H9 (cell line): ENCODE measurements at regions not wholly inside any gene's neighbourhood (a gene's known extent, or its start where the extent isn't known, plus 50 kb on each side); places are given as distances from the start of the nearest gene placed in this dataset.

Experiments used
- DNase-seq: peaks from one replicate; pipeline ENCODE4 v3.0.0-alpha.2; 2017
- H2AFZ ChIP-seq: one replicate; pipeline ENCODE4 v1.6.1; 2013; ENCODE audit warnings: mild to moderate bottlenecking, low read length, control low read depth, moderate library complexity
- H2AK5ac ChIP-seq: 2 replicates; pipeline ENCODE4 v1.6.1; 2013; ENCODE audit warnings: low read length, control low read depth, mixed read lengths; ENCODE audit not compliant: insufficient read length
- H2BK120ac ChIP-seq: one replicate; pipeline ENCODE4 v1.6.1; 2013; ENCODE audit warnings: low read depth, mild to moderate bottlenecking, low read length, control low read depth, inconsistent platforms; ENCODE audit not compliant: poor library complexity, severe bottlenecking
- H2BK12ac ChIP-seq: 2 replicates; pipeline ENCODE4 v1.6.1; 2013; ENCODE audit warnings: low read length, control low read depth, mixed read lengths, low read depth; ENCODE audit not compliant: insufficient read length
- H2BK15ac ChIP-seq: 2 replicates; pipeline ENCODE4 v1.6.1; 2013; ENCODE audit warnings: low read depth, low read length, control low read depth
- H2BK20ac ChIP-seq: one replicate; pipeline ENCODE4 v1.6.1; 2013; ENCODE audit warnings: low read depth, mild to moderate bottlenecking, low read length, control low read depth, inconsistent platforms; ENCODE audit not compliant: poor library complexity, severe bottlenecking
- H2BK5ac ChIP-seq: 2 replicates; pipeline ENCODE4 v1.6.1; 2013; ENCODE audit warnings: low read length, control low read depth, mixed read lengths; ENCODE audit not compliant: insufficient read length
- H3K14ac ChIP-seq: 2 replicates; pipeline ENCODE4 v1.6.1; 2013; ENCODE audit warnings: low read length, control low read depth; ENCODE audit not compliant: insufficient read depth
- H3K18ac ChIP-seq: 2 replicates; pipeline ENCODE4 v1.6.1; 2013; ENCODE audit warnings: low read depth, mild to moderate bottlenecking, mixed read lengths, low read length, control low read depth; ENCODE audit not compliant: insufficient read length
- H3K23ac ChIP-seq: 2 replicates; pipeline ENCODE4 v1.6.1; 2013; ENCODE audit warnings: low read length, control low read depth, mixed read lengths, low read depth; ENCODE audit not compliant: insufficient read length
- H3K23me2 ChIP-seq: 2 replicates; pipeline ENCODE4 v1.6.1; 2013; ENCODE audit warnings: low read depth, mild to moderate bottlenecking, mixed read lengths, low read length, control low read depth; ENCODE audit not compliant: insufficient read length, poor library complexity, severe bottlenecking
- H3K27ac ChIP-seq: 2 replicates; pipeline ENCODE4 v1.5.1; 2013; ENCODE audit warnings: low read length, control low read depth, mixed read lengths, low read depth; ENCODE audit not compliant: insufficient read length
- H3K27me3 ChIP-seq: 2 replicates; pipeline ENCODE4 v1.6.1; 2013; ENCODE audit warnings: low read length, control low read depth, inconsistent platforms; ENCODE audit not compliant: insufficient read depth
- H3K4ac ChIP-seq: 2 replicates; pipeline ENCODE4 v1.6.1; 2013; ENCODE audit warnings: low read depth, mild to moderate bottlenecking, control low read depth, inconsistent platforms, low read length, moderate library complexity
- H3K4me1 ChIP-seq: 2 replicates; pipeline ENCODE4 v1.6.1; 2013; ENCODE audit warnings: low read length, control low read depth, inconsistent platforms; ENCODE audit not compliant: insufficient read depth
- H3K4me2 ChIP-seq: 2 replicates; pipeline ENCODE4 v1.6.1; 2013; ENCODE audit warnings: low read length, control low read depth, mixed read lengths; ENCODE audit not compliant: insufficient read length, insufficient read depth
- H3K56ac ChIP-seq: 2 replicates; pipeline ENCODE4 v1.6.1; 2013; ENCODE audit warnings: low read depth, mild to moderate bottlenecking, mixed read lengths, low read length, control low read depth; ENCODE audit not compliant: insufficient read length
- H3K79me1 ChIP-seq: 2 replicates; pipeline ENCODE4 v1.6.1; 2013; ENCODE audit warnings: low read depth, mild to moderate bottlenecking, moderate library complexity, low read length, control low read depth, inconsistent platforms; ENCODE audit not compliant: insufficient read depth, poor library complexity, severe bottlenecking
- H3K79me2 ChIP-seq: 2 replicates; pipeline ENCODE4 v1.6.1; 2013; ENCODE audit warnings: low read length, control low read depth, inconsistent platforms; ENCODE audit not compliant: insufficient read depth
- H3K9ac ChIP-seq: 2 replicates; pipeline ENCODE4 v1.6.1; 2013; ENCODE audit warnings: low read length, control low read depth, mixed read lengths; ENCODE audit not compliant: insufficient read length; ENCODE audit errors: extremely low read depth
- H3K9me3 ChIP-seq: one replicate; pipeline ENCODE4 v1.6.1; 2013; ENCODE audit warnings: low read depth, low read length, inconsistent platforms; ENCODE audit not compliant: control insufficient read depth
- H3T11ph ChIP-seq: one replicate; pipeline ENCODE4 v1.6.1; 2013; ENCODE audit warnings: mild to moderate bottlenecking, low read length, control low read depth, inconsistent platforms
- H4K20me1 ChIP-seq: one replicate; pipeline ENCODE4 v1.6.1; 2013; ENCODE audit not compliant: control insufficient read depth, insufficient read length, insufficient read depth
- H4K5ac ChIP-seq: 2 replicates; pipeline ENCODE4 v1.6.1; 2013; ENCODE audit warnings: low read depth, mild to moderate bottlenecking, mixed read lengths, low read length, control low read depth; ENCODE audit not compliant: insufficient read length
- H4K8ac ChIP-seq: replicated peaks from 2 replicates; pipeline ENCODE4 v1.6.1; 2013; ENCODE audit warnings: low read length, control low read depth, mixed read lengths, low read depth; ENCODE audit not compliant: insufficient read length
- H4K91ac ChIP-seq: 2 replicates; pipeline ENCODE4 v1.6.1; 2013; ENCODE audit warnings: low read depth, mild to moderate bottlenecking, moderate library complexity, mixed read lengths, low read length, control low read depth; ENCODE audit not compliant: insufficient read length
- H3K27ac Mint-ChIP-seq, 3 experiments: 2 replicates in 2 of 3; 3 replicates in 1 of 3; pipeline ENCODE4 v1.8.0; 2020 to 2021; ENCODE audit warnings: mixed read lengths in 3 of 3, mild to moderate bottlenecking in 1 of 3, moderate library complexity in 1 of 3
- H3K27me3 Mint-ChIP-seq: 2 replicates; pipeline ENCODE4 v1.8.0; 2021; ENCODE audit warnings: low read depth, mild to moderate bottlenecking, moderate library complexity, mixed read lengths
- H3K36me3 Mint-ChIP-seq, 3 experiments: 2 replicates in 2 of 3; 3 replicates in 1 of 3; pipeline ENCODE4 v1.8.0; 2020 to 2021; ENCODE audit warnings: low read depth in 3 of 3, mixed read lengths in 3 of 3; ENCODE audit not compliant: insufficient read depth in 1 of 3
- H3K4me1 Mint-ChIP-seq, 2 experiments: 2 replicates each; pipeline ENCODE4 v1.8.0; 2020; ENCODE audit warnings: mixed read lengths in 2 of 2
- H3K4me3 Mint-ChIP-seq, 2 experiments: 2 replicates in 1 of 2; 3 replicates in 1 of 2; pipeline ENCODE4 v1.8.0; 2020 to 2021; ENCODE audit warnings: mild to moderate bottlenecking in 2 of 2, mixed read lengths in 2 of 2, moderate library complexity in 1 of 2
- H3K9me3 Mint-ChIP-seq, 2 experiments: 2 replicates in 1 of 2; 3 replicates in 1 of 2; pipeline ENCODE4 v1.8.0; 2020; ENCODE audit warnings: mild to moderate bottlenecking in 2 of 2, mixed read lengths in 2 of 2, moderate library complexity in 1 of 2
- WGBS: extraction: QIAGEN DNeasy Blood & Tissue Kit; methylation state at CpG from one replicate; pipeline ENCODE4 v1.1.7; 2013; ENCODE audit warnings: missing lambda C conversion rate, low lambda C conversion rate, mixed read lengths; ENCODE audit not compliant: insufficient read length; ENCODE audit errors: extremely low coverage; 5-methylcytosine and 5-hydroxymethylcytosine counted together
- TF ChIP-seq, protein P1 (sequence below): fragments of 200-600 bp; sonication (generic); conservative IDR thresholded peaks from 3 replicates; pipeline ENCODE4 v1.8.0; 2021; ENCODE audit warnings: antibody characterized with exemption, mild to moderate bottlenecking

DNA sequence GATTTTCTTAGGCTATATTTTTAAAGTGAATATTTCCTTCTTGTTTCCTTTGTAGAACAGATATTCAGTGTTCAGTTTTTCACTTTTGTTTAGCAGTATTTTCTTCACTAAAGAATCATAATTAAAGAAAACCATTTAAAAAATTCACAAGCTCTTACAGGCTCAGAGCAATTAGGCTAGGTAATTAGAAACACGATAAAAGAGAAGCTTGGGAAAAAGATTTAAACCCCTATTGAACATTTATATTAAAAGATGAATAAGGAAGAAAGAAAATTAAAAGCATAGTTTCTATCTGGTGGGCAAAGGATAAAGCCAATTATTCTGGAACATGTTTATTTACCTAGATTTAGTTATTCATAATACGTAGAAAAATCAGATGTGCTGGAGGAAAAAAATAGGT lies 942.6 kb downstream of the PLA2G4A start:
- no peak for DNase-seq
- no CpG with 5 or more reads among the region's 2 CpGs for whole genome bisulfite sequencing

More for the DNA sequence above, 942.6 kb downstream of the PLA2G4A start:
- no peak overlapping the region for H2BK120ac ChIP-seq
- no peak overlapping the region for H3K18ac ChIP-seq
- no peak overlapping the region for H4K8ac ChIP-seq
- no peak overlapping the region for H3K9ac ChIP-seq
- H4K91ac ChIP-seq = no peak overlapping the region
- no peak overlapping the region for H2BK12ac ChIP-seq
- no peak overlapping the region for H3K27ac Mint-ChIP-seq
- H3K36me3 Mint-ChIP-seq = peaks cover 5 to 15% (median 15%) of the 10 kb centered on the region in 3 experiments; a peak in 5 of 7 replicates
- H3K14ac ChIP-seq = no peak overlapping the region
- H3K79me1 ChIP-seq = no peaks in the 10 kb centered on the region
- H3K27me3 Mint-ChIP-seq = peaks cover 2% of the 10 kb centered on the region; the same call in 1 of the 2 replicates
- H4K5ac ChIP-seq = no peak overlapping the region
- H3K56ac ChIP-seq = no peak overlapping the region
- H2BK20ac ChIP-seq = no peak overlapping the region
- no peaks in the 10 kb centered on the region for H3K9me3 ChIP-seq
- no peak overlapping the region for H3K23ac ChIP-seq
- H2BK5ac ChIP-seq = no peak overlapping the region
- no peak overlapping the region for H3K4ac ChIP-seq
- no peak overlapping the region for H3K27ac ChIP-seq
- H3K79me2 ChIP-seq = no peaks in the 10 kb centered on the region
- no peak overlapping the region for H2AK5ac ChIP-seq
- TF ChIP-seq, protein P1, sequence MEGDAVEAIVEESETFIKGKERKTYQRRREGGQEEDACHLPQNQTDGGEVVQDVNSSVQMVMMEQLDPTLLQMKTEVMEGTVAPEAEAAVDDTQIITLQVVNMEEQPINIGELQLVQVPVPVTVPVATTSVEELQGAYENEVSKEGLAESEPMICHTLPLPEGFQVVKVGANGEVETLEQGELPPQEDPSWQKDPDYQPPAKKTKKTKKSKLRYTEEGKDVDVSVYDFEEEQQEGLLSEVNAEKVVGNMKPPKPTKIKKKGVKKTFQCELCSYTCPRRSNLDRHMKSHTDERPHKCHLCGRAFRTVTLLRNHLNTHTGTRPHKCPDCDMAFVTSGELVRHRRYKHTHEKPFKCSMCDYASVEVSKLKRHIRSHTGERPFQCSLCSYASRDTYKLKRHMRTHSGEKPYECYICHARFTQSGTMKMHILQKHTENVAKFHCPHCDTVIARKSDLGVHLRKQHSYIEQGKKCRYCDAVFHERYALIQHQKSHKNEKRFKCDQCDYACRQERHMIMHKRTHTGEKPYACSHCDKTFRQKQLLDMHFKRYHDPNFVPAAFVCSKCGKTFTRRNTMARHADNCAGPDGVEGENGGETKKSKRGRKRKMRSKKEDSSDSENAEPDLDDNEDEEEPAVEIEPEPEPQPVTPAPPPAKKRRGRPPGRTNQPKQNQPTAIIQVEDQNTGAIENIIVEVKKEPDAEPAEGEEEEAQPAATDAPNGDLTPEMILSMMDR = no peak
- peaks cover 0 to 6% of the 10 kb centered on the region in 2 experiments; a peak in 2 of 4 replicates for H3K4me1 Mint-ChIP-seq
- H4K20me1 ChIP-seq = no peaks in the 10 kb centered on the region
- H2BK15ac ChIP-seq = no peak overlapping the region
- no peak overlapping the region for H3K4me3 Mint-ChIP-seq
- no peak overlapping the region for H3K4me2 ChIP-seq
- no peaks in the 10 kb centered on the region for H3K23me2 ChIP-seq
- no peak overlapping the region for H2AFZ ChIP-seq
- peaks cover 13 to 15% of the 10 kb centered on the region in 2 experiments for H3K9me3 Mint-ChIP-seq
- H3K27me3 ChIP-seq = no peaks in the 10 kb centered on the region
- H3T11ph ChIP-seq = no peak overlapping the region
- no peaks in the 10 kb centered on the region for H3K4me1 ChIP-seq
